ENCODE measurements at regions not wholly inside any gene's neighbourhood (a gene's known extent, or its start where the extent isn't known, plus 50 kb on each side); places are given as distances from the start of the nearest gene placed in this dataset.
"Not testable (repeated sequence)": the region's sequence is repeated elsewhere in the genome, so short reads cannot be mapped to it uniquely, and the experiment has no call there.

GRCh38 chr1:55304229-55304740 is 89.1 kb upstream of the USP24 start:
- no peak for TF ChIP-seq CTCF (conservative IDR thresholded peaks at IDR 0.05; ENCODE audit: low read depth)
- CTCF ChIA-PET: no interaction called here
- H3K27ac ChIP-seq: no peak overlapping the region
- no peak for DNase-seq (ENCODE audit: low spot score)
- POLR2A ChIA-PET (ENCODE audit: low non-redundant PET): no interaction called here

- ChIA-PET POLR2A (ENCODE audit: low non-redundant PET) (no interaction called here), CTCF (no interaction called here)
- TF ChIP-seq CTCF (conservative IDR thresholded peaks at IDR 0.05; ENCODE audit: low read depth): no peak
- no peak overlapping the region for H3K27ac ChIP-seq
- DNase-seq (ENCODE audit: low spot score): no peak
Measured at GRCh38 chr1:55302972-55303371, 87.8 kb upstream of the USP24 start.

DNA sequence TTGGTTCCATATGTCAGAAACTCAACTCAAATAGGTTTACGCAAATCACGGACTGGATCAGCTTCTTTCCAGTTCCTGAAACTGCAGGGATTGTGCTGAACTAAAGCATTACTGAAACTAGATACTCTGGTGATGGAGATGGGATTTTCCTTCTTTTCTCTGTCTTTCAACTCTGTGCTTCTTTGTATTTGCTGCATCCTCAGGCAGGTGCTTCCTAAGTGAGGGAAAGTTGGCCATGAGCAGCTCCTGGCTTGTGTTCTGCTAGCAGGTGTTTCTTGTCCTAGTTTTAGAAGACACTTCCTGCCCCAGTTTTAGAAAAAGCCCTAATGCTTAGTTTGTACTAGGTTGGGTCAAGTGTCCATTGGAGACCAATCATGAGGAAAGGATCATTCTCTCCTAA is 86.7 kb upstream of the USP24 start:
- TF ChIP-seq CTCF (conservative IDR thresholded peaks at IDR 0.05; ENCODE audit: low read depth): no peak
- POLR2A ChIA-PET (ENCODE audit: low non-redundant PET): no interaction called here
- CTCF ChIA-PET: no interaction called here
- no peak for DNase-seq (ENCODE audit: low spot score)
- no peak overlapping the region for H3K27ac ChIP-seq

- no peak for DNase-seq (ENCODE audit: low spot score)
- ChIA-PET CTCF (no interaction called here), POLR2A (ENCODE audit: low non-redundant PET) (no interaction called here)
- TF ChIP-seq CTCF (conservative IDR thresholded peaks at IDR 0.05; ENCODE audit: low read depth): no peak
- H3K27ac ChIP-seq: no peak overlapping the region
Measured at GRCh38 chr1:55300975-55301374, 85.8 kb upstream of the USP24 start.

GRCh38 chr1:55298167-55298894 is 83.2 kb upstream of the USP24 start:
- H3K27ac ChIP-seq: no peak overlapping the region
- ChIA-PET POLR2A (ENCODE audit: low non-redundant PET) (no interaction called here), CTCF (no interaction called here)
- no peak for TF ChIP-seq CTCF (conservative IDR thresholded peaks at IDR 0.05; ENCODE audit: low read depth)
- DNase-seq (ENCODE audit: low spot score): no peak

GRCh38 chr1:55296247-55296646 is 81.1 kb upstream of the USP24 start:
- POLR2A ChIA-PET (ENCODE audit: low non-redundant PET); CTCF ChIA-PET: not testable (repeated sequence)

DNA sequence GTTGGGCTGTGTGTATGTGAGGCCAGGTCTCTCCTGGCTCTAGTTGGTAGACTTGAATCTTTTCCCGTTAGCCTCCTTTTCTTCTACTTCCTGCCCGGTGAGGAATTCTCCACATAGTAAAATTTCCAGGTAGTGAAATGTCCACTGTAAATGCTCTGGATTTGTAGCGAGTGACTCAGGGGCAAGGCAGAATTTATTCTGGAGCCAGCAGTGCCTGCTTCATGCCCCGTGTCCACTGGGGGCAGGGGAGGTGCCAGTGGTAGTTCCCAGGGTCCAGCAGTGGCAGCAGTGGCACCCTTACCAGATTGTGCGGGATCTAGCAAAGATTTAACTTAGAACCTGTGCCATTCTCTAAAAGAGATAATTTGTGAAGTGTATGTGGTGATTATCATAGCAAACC is 74.5 kb upstream of the USP24 start:
- CTCF ChIA-PET: no interaction called here
- no peak for DNase-seq (ENCODE audit: low spot score)
- POLR2A ChIA-PET (ENCODE audit: low non-redundant PET): no interaction called here
- no peak for TF ChIP-seq CTCF (conservative IDR thresholded peaks at IDR 0.05; ENCODE audit: low read depth)
- no peak overlapping the region for H3K27ac ChIP-seq

More at GRCh38 chr1:55296247-55296646, 81.1 kb upstream of the USP24 start:
- not testable (repeated sequence) for DNase-seq (ENCODE audit: low spot score); H3K27ac ChIP-seq

All from RWPE1 (cell line).